Kidney (tissue), 13 donors: ENCODE measurements at regions not wholly inside any gene's neighbourhood (a gene's known extent, or its start where the extent isn't known, plus 50 kb on each side); places are given as distances from the start of the nearest gene placed in this dataset.

ENCODE experiments used
- DNase-seq, 5 donors: peaks; one replicate each; pipeline ENCODE4 v3.0.0-alpha.2; 2013 to 2020
- FAIRE-seq: peaks from 2 replicates; lab custom pipeline; 2012; peaks lifted over from hg19 to GRCh38; lab: Jason Lieb, UNC
- H3K27ac ChIP-seq, 2 donors: one replicate each; pipeline ENCODE4 v1.7.0; 2013; ENCODE audit warnings: low read depth in 2 of 2, low read length in 2 of 2, inconsistent platforms in 1 of 2
- H3K27me3 ChIP-seq: one replicate; pipeline ENCODE4 v1.7.1; 2013; ENCODE audit warnings: low read length, inconsistent platforms; ENCODE audit not compliant: control insufficient read depth, insufficient read depth
- H3K36me3 ChIP-seq, 3 donors: one replicate each; pipeline versions ENCODE4 v1.7.0 to v1.7.1; 2013; ENCODE audit warnings: low read length in 3 of 3, control low read depth in 1 of 3, inconsistent platforms in 1 of 3; ENCODE audit not compliant: insufficient read depth in 3 of 3, control insufficient read depth in 2 of 3
- H3K4me1 ChIP-seq, 3 donors: one replicate each; pipeline versions ENCODE4 v1.7.0 to v1.7.1; 2013; ENCODE audit warnings: low read length in 3 of 3, inconsistent platforms in 1 of 3, low read depth in 1 of 3; ENCODE audit not compliant: control insufficient read depth in 2 of 3, insufficient read depth in 2 of 3
- H3K4me3 ChIP-seq, 3 donors: one replicate each; pipeline versions ENCODE4 v1.7.0 to v1.8.1; 2013; ENCODE audit warnings: low read length in 3 of 3, control low read depth in 1 of 3, inconsistent platforms in 1 of 3
- H3K9ac ChIP-seq, 3 donors: one replicate each; pipeline versions ENCODE4 v1.7.0 to v1.7.1; 2013; ENCODE audit warnings: low read length in 3 of 3, control low read depth in 1 of 3, inconsistent platforms in 1 of 3
- H3K9me3 ChIP-seq, 3 donors: one replicate each; pipeline versions ENCODE4 v1.7.0 to v1.7.1; 2013; ENCODE audit warnings: low read length in 3 of 3, control low read depth in 1 of 3, inconsistent platforms in 1 of 3; ENCODE audit not compliant: control insufficient read depth in 2 of 3, insufficient read depth in 1 of 3
- CTCF ChIP-seq: IDR thresholded peaks from 3 replicates; pipeline ENCODE4 v1.5.1; 2012; ENCODE audit warnings: mild to moderate bottlenecking, moderate library complexity, borderline replicate concordance; ENCODE audit not compliant: insufficient read depth; ENCODE audit errors: extremely low read depth
- intact Hi-C: fragments of 100-400 bp; cut with DNase I; formaldehyde crosslinking; loops from one replicate; pipeline ENCODE4 v1.11.1; 2022
- donor health status: control.
- donor health status: control.
- donor health status: control.
- donor health status: control.
- donor health status: control.
- donor health status: DM: yes; HTN: yes; CAD: no.
- donor health status: Normal renal cell carcinoma (clear cell type).

- intact Hi-C loops: loop anchor here (10.0 kb wide), 1 partner anchor 128 kb away; no protein-coding TSS in a partner anchor
- TF ChIP-seq CTCF: no peak
- Histone ChIP-seq H3K9ac (no peak overlapping the region), H3K27me3 (peaks cover 13% of the 10 kb centered on the region), H3K4me3 (no peak overlapping the region), H3K36me3 (no peaks in the 10 kb centered on the region), H3K9me3 (no peaks in the 10 kb centered on the region), H3K27ac (no peak overlapping the region), H3K4me1 (no peaks in the 10 kb centered on the region)
- DNase-seq: no peak
- FAIRE-seq: no peak
Measured at GRCh38 chr6:41466437-41466990, 79.7 kb upstream of the FOXP4 start.

- no peaks in the 10 kb centered on the region for H3K9me3 ChIP-seq
- H3K4me1 ChIP-seq: no peaks in the 10 kb centered on the region
- no peaks in the 10 kb centered on the region for H3K36me3 ChIP-seq
- H3K27me3 ChIP-seq: peaks cover 13% of the 10 kb centered on the region
- H3K4me3 ChIP-seq: no peak overlapping the region
- no peak overlapping the region for H3K9ac ChIP-seq
- no peak for FAIRE-seq
- intact Hi-C loops: loop anchor here (10.0 kb wide), 1 partner anchor 128 kb away; no protein-coding TSS in a partner anchor
- DNase-seq: no peak
- no peak overlapping the region for H3K27ac ChIP-seq
- TF ChIP-seq CTCF: no peak
Measured at GRCh38 chr6:41467061-41467460, 79.1 kb upstream of the FOXP4 start.

GRCh38 chr6:41467627-41468404 is 78.4 kb upstream of the FOXP4 start:
- peaks cover 13% of the 10 kb centered on the region for H3K27me3 ChIP-seq
- H3K27ac ChIP-seq: no peak overlapping the region
- FAIRE-seq (no peak), DNase-seq (no peak)
- intact Hi-C loops: loop anchor here (10.0 kb wide), 1 partner anchor 127 kb away; no protein-coding TSS in a partner anchor
- no peak overlapping the region for H3K9ac ChIP-seq
- H3K9me3 ChIP-seq: no peaks in the 10 kb centered on the region
- H3K4me3 ChIP-seq: no peak overlapping the region
- TF ChIP-seq CTCF: no peak
- H3K4me1 ChIP-seq: no peaks in the 10 kb centered on the region
- no peaks in the 10 kb centered on the region for H3K36me3 ChIP-seq
